ENCODE measurements at regions not wholly inside any gene's neighbourhood (a gene's known extent, or its start where the extent isn't known, plus 50 kb on each side); places are given as distances from the start of the nearest gene placed in this dataset.

- TF ChIP-seq SUZ12 (IDR thresholded peaks at IDR 0.05) (no peak), CTBP1 (IDR thresholded peaks at IDR 0.05; ENCODE audit: borderline replicate concordance) (no peak), ELF4 (IDR thresholded peaks at IDR 0.05) (no peak), SP1 (IDR thresholded peaks at IDR 0.05) (no peak), ARNT (IDR thresholded peaks at IDR 0.05) (no peak)
These were observed 88.1 kb upstream of the TGFBR2 start for GRCh38 chr3:30518181-30518864.

All from HEK293T (cell line).